ENCODE measurements at regions not wholly inside any gene's neighbourhood (a gene's known extent, or its start where the extent isn't known, plus 50 kb on each side); places are given as distances from the start of the nearest gene placed in this dataset.

DNA sequence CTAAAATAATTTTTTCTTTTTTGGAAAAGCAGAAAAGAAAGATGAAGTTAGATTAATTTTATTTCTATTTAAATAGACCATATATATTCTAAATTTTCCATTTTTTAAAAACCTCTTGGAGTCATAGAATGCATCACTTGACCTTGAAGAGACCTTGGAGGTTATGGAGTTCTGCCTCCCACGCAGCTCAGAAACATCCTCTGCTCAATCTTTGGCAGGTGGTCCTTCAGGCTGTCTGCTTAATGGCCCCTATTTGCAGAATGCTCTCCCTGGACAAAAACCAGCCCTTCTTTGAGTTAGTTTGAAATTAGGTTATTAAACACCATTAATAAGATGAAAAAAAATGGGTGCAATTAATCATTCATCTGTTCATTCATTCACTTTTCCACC is 194.1 kb upstream of the TLL1 start:
- Histone ChIP-seq H3K4me1 (no peaks in the 10 kb centered on the region), H3K36me3 (ENCODE audit: control insufficient read depth, insufficient read depth, low read length) (no peaks in the 10 kb centered on the region), H2AFZ (no peak overlapping the region), H3K4me2 (ENCODE audit: low read length) (no peak overlapping the region), H3K9ac (no peak overlapping the region), H3K27ac (no peak overlapping the region), H3K4me3 (ENCODE audit: low read depth, low read length) (no peak overlapping the region), H3K27me3 (ENCODE audit: control insufficient read depth, insufficient read depth, low read length) (no peaks in the 10 kb centered on the region), H3K9me3 (ENCODE audit: control insufficient read depth, low read length) (no peaks in the 10 kb centered on the region), H3K79me2 (no peaks in the 10 kb centered on the region)
- no peak for TF ChIP-seq CTCF (IDR thresholded peaks at IDR 0.05)

- Histone ChIP-seq H3K36me3 (ENCODE audit: control insufficient read depth, insufficient read depth, low read length) (no peaks in the 10 kb centered on the region), H3K4me2 (ENCODE audit: low read length) (no peak overlapping the region), H3K27ac (no peak overlapping the region), H2AFZ (no peak overlapping the region), H3K4me1 (no peaks in the 10 kb centered on the region), H3K9ac (no peak overlapping the region), H3K79me2 (no peaks in the 10 kb centered on the region), H3K27me3 (ENCODE audit: control insufficient read depth, insufficient read depth, low read length) (no peaks in the 10 kb centered on the region), H3K9me3 (ENCODE audit: control insufficient read depth, low read length) (no peaks in the 10 kb centered on the region), H3K4me3 (ENCODE audit: low read depth, low read length) (no peak overlapping the region)
- TF ChIP-seq CTCF (IDR thresholded peaks at IDR 0.05), result no peak
Measured at GRCh38 chr4:165680821-165681220, 192.2 kb upstream of the TLL1 start.

DNA sequence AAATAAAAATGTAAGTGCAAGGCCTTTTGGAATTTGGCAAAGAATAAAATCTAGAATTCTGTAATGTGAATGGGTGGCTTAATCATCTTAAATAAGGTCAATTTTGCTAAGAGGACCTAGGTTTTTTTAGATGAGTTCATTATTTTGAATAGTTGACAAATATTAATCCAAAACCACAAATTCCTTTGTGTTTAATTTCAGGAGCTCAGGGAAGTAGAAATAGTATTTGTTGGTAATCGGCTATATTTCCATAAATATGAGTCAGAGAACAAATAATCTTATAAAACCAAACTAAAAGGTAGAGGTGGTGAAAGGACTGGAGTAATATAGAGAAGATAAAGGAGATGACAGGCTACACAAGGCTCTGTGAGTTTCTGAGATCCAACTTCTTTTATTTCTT is 190.4 kb upstream of the TLL1 start:
- Histone ChIP-seq H3K4me3 (ENCODE audit: low read depth, low read length) (no peak overlapping the region), H3K9me3 (ENCODE audit: control insufficient read depth, low read length) (no peaks in the 10 kb centered on the region), H3K4me1 (no peaks in the 10 kb centered on the region), H3K79me2 (no peaks in the 10 kb centered on the region), H3K9ac (no peak overlapping the region), H2AFZ (no peak overlapping the region), H3K36me3 (ENCODE audit: control insufficient read depth, insufficient read depth, low read length) (no peaks in the 10 kb centered on the region), H3K27me3 (ENCODE audit: control insufficient read depth, insufficient read depth, low read length) (no peaks in the 10 kb centered on the region), H3K27ac (no peak overlapping the region), H3K4me2 (ENCODE audit: low read length) (no peak overlapping the region)
- no peak for TF ChIP-seq CTCF (IDR thresholded peaks at IDR 0.05)

- Histone ChIP-seq H3K9me3 (ENCODE audit: control insufficient read depth, low read length) (no peaks in the 10 kb centered on the region), H3K36me3 (ENCODE audit: control insufficient read depth, insufficient read depth, low read length) (no peaks in the 10 kb centered on the region), H3K4me3 (ENCODE audit: low read depth, low read length) (no peak overlapping the region), H3K27me3 (ENCODE audit: control insufficient read depth, insufficient read depth, low read length) (no peaks in the 10 kb centered on the region), H3K9ac (no peak overlapping the region), H3K4me2 (ENCODE audit: low read length) (no peak overlapping the region), H3K27ac (no peak overlapping the region), H3K79me2 (no peaks in the 10 kb centered on the region), H2AFZ (no peak overlapping the region), H3K4me1 (no peaks in the 10 kb centered on the region)
- TF ChIP-seq CTCF (IDR thresholded peaks at IDR 0.05), result no peak
Measured at GRCh38 chr4:165684177-165684805, 188.7 kb upstream of the TLL1 start.

DNA sequence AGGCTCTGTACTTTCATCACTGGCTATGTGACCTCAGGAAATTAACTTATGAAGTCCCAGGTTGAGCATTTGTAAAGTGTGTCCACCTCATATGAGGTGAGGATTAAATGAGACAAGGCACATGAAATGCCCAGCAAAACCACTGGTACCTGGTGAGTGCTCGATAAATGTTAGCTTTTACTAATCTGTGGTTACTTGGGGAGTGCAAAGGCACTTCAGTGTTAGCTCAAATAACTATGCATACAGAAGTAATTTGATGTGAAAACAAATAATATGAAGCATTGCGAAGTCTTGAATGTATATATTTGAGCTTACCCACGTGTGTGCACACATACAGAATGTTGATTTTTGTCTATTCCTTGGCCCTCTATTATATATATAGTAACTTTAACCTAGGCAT is 186.3 kb upstream of the TLL1 start:
- no peak overlapping the region for H3K9ac ChIP-seq
- H2AFZ ChIP-seq, result no peak overlapping the region
- no peak overlapping the region for H3K27ac ChIP-seq
- TF ChIP-seq CTCF (IDR thresholded peaks at IDR 0.05), result no peak
- H3K9me3 ChIP-seq (ENCODE audit: control insufficient read depth, low read length), result no peaks in the 10 kb centered on the region
- no peaks in the 10 kb centered on the region for H3K79me2 ChIP-seq
- no peaks in the 10 kb centered on the region for H3K27me3 ChIP-seq (ENCODE audit: control insufficient read depth, insufficient read depth, low read length)
- H3K4me2 ChIP-seq (ENCODE audit: low read length), result no peak overlapping the region
- H3K4me3 ChIP-seq (ENCODE audit: low read depth, low read length), result no peak overlapping the region
- H3K36me3 ChIP-seq (ENCODE audit: control insufficient read depth, insufficient read depth, low read length), result no peaks in the 10 kb centered on the region
- H3K4me1 ChIP-seq, result no peaks in the 10 kb centered on the region

Data from parathyroid adenoma (tissue), 2 donors.